Neural crest cell (in vitro differentiated cells): ENCODE measurements at regions not wholly inside any gene's neighbourhood (a gene's known extent, or its start where the extent isn't known, plus 50 kb on each side); places are given as distances from the start of the nearest gene placed in this dataset.

ENCODE experiments used
- DNase-seq: peaks from one replicate; pipeline ENCODE4 v3.0.0; 2021; ENCODE audit warnings: low read depth, mixed read lengths, low spot score
- H3K27ac Mint-ChIP-seq: one replicate; pipeline ENCODE4 v1.8.0; 2021; ENCODE audit warnings: mild to moderate bottlenecking, mixed read lengths; ENCODE audit not compliant: unreplicated experiment
- H3K27me3 Mint-ChIP-seq: 2 replicates; pipeline ENCODE4 v1.8.0; 2021; ENCODE audit warnings: low read depth, mild to moderate bottlenecking, mixed read lengths
- H3K36me3 Mint-ChIP-seq: 2 replicates; pipeline ENCODE4 v1.8.0; 2021; ENCODE audit warnings: low read depth, mild to moderate bottlenecking, mixed read lengths
- H3K4me1 Mint-ChIP-seq: 2 replicates; pipeline ENCODE4 v1.8.0; 2021; ENCODE audit warnings: mixed read lengths
- H3K4me3 Mint-ChIP-seq: one replicate; pipeline ENCODE4 v1.8.0; 2021; ENCODE audit warnings: mild to moderate bottlenecking, mixed read lengths
- H3K9me3 Mint-ChIP-seq: 2 replicates; pipeline ENCODE4 v1.8.0; 2021; ENCODE audit warnings: mixed read lengths
- CTCF ChIP-seq: fragments of 200-600 bp; sonication (generic); conservative IDR thresholded peaks from 2 replicates; pipeline ENCODE4 v1.5.0; 2021; ENCODE audit warnings: antibody characterized with exemption, mild to moderate bottlenecking

GRCh38 chr5:172525996-172526360 is 71.7 kb upstream of the SH3PXD2B start:
- no peak for TF ChIP-seq CTCF
- DNase-seq: no peak
- no peaks in the 10 kb centered on the region for H3K27me3 Mint-ChIP-seq

GRCh38 chr5:172525307-172525995 is 71.1 kb upstream of the SH3PXD2B start:
- Mint-ChIP-seq H3K4me1 (no peaks in the 10 kb centered on the region), H3K27ac (no peak overlapping the region), H3K36me3 (peaks cover 4% of the 10 kb centered on the region), H3K27me3 (no peaks in the 10 kb centered on the region), H3K4me3 (no peak overlapping the region), H3K9me3 (peaks cover 20% of the 10 kb centered on the region)
- TF ChIP-seq CTCF: no peak
- no peak for DNase-seq

More at GRCh38 chr5:172525996-172526360, 71.7 kb upstream of the SH3PXD2B start:
- H3K4me1 Mint-ChIP-seq: no peaks in the 10 kb centered on the region
- H3K9me3 Mint-ChIP-seq: peaks cover 16% of the 10 kb centered on the region
- peak overlapping the region; percentile 53 for H3K27ac Mint-ChIP-seq
- peaks cover 3% of the 10 kb centered on the region for H3K36me3 Mint-ChIP-seq
- H3K4me3 Mint-ChIP-seq: no peak overlapping the region

GRCh38 chr5:172524573-172525021 is 70.3 kb upstream of the SH3PXD2B start:
- no peaks in the 10 kb centered on the region for H3K4me1 Mint-ChIP-seq
- H3K9me3 Mint-ChIP-seq: peaks cover 26% of the 10 kb centered on the region
- peaks cover 4% of the 10 kb centered on the region for H3K36me3 Mint-ChIP-seq
- DNase-seq: no peak
- H3K27me3 Mint-ChIP-seq: no peaks in the 10 kb centered on the region
- peak overlapping the region; percentile 43 for H3K27ac Mint-ChIP-seq
- H3K4me3 Mint-ChIP-seq: no peak overlapping the region
- no peak for TF ChIP-seq CTCF

- H3K4me3 Mint-ChIP-seq: no peak overlapping the region
- H3K36me3 Mint-ChIP-seq: peaks cover 4% of the 10 kb centered on the region
- H3K4me1 Mint-ChIP-seq: no peaks in the 10 kb centered on the region
- no peak overlapping the region for H3K27ac Mint-ChIP-seq
- TF ChIP-seq CTCF: no peak
- DNase-seq: no peak
- peaks cover 31% of the 10 kb centered on the region for H3K9me3 Mint-ChIP-seq
- H3K27me3 Mint-ChIP-seq: peaks cover 5% of the 10 kb centered on the region
These were observed 68.9 kb upstream of the SH3PXD2B start for GRCh38 chr5:172523146-172523745.

- no peaks in the 10 kb centered on the region for H3K4me1 Mint-ChIP-seq
These were observed 67.1 kb upstream of the SH3PXD2B start for GRCh38 chr5:172521338-172521932.

More at GRCh38 chr5:172521338-172521932, 67.1 kb upstream of the SH3PXD2B start:
- Mint-ChIP-seq H3K4me3 (no peak overlapping the region), H3K36me3 (peaks cover 4% of the 10 kb centered on the region), H3K9me3 (peaks cover 35% of the 10 kb centered on the region), H3K27me3 (peaks cover 13% of the 10 kb centered on the region), H3K27ac (no peak overlapping the region)
- TF ChIP-seq CTCF: no peak
- no peak for DNase-seq
